H9 (cell line): ENCODE measurements at regions not wholly inside any gene's neighbourhood (a gene's known extent, or its start where the extent isn't known, plus 50 kb on each side); places are given as distances from the start of the nearest gene placed in this dataset.

ENCODE experiments used
- DNase-seq: peaks from one replicate; pipeline ENCODE4 v3.0.0-alpha.2; 2017
- H2AFZ ChIP-seq: one replicate; pipeline ENCODE4 v1.6.1; 2013; ENCODE audit warnings: mild to moderate bottlenecking, low read length, control low read depth, moderate library complexity
- H2AK5ac ChIP-seq: 2 replicates; pipeline ENCODE4 v1.6.1; 2013; ENCODE audit warnings: low read length, control low read depth, mixed read lengths; ENCODE audit not compliant: insufficient read length
- H2BK120ac ChIP-seq: one replicate; pipeline ENCODE4 v1.6.1; 2013; ENCODE audit warnings: low read depth, mild to moderate bottlenecking, low read length, control low read depth, inconsistent platforms; ENCODE audit not compliant: poor library complexity, severe bottlenecking
- H2BK12ac ChIP-seq: 2 replicates; pipeline ENCODE4 v1.6.1; 2013; ENCODE audit warnings: low read length, control low read depth, mixed read lengths, low read depth; ENCODE audit not compliant: insufficient read length
- H2BK15ac ChIP-seq: 2 replicates; pipeline ENCODE4 v1.6.1; 2013; ENCODE audit warnings: low read depth, low read length, control low read depth
- H2BK20ac ChIP-seq: one replicate; pipeline ENCODE4 v1.6.1; 2013; ENCODE audit warnings: low read depth, mild to moderate bottlenecking, low read length, control low read depth, inconsistent platforms; ENCODE audit not compliant: poor library complexity, severe bottlenecking
- H2BK5ac ChIP-seq: 2 replicates; pipeline ENCODE4 v1.6.1; 2013; ENCODE audit warnings: low read length, control low read depth, mixed read lengths; ENCODE audit not compliant: insufficient read length
- H3K14ac ChIP-seq: 2 replicates; pipeline ENCODE4 v1.6.1; 2013; ENCODE audit warnings: low read length, control low read depth; ENCODE audit not compliant: insufficient read depth
- H3K18ac ChIP-seq: 2 replicates; pipeline ENCODE4 v1.6.1; 2013; ENCODE audit warnings: low read depth, mild to moderate bottlenecking, mixed read lengths, low read length, control low read depth; ENCODE audit not compliant: insufficient read length
- H3K23ac ChIP-seq: 2 replicates; pipeline ENCODE4 v1.6.1; 2013; ENCODE audit warnings: low read length, control low read depth, mixed read lengths, low read depth; ENCODE audit not compliant: insufficient read length
- H3K23me2 ChIP-seq: 2 replicates; pipeline ENCODE4 v1.6.1; 2013; ENCODE audit warnings: low read depth, mild to moderate bottlenecking, mixed read lengths, low read length, control low read depth; ENCODE audit not compliant: insufficient read length, poor library complexity, severe bottlenecking
- H3K27ac ChIP-seq: 2 replicates; pipeline ENCODE4 v1.5.1; 2013; ENCODE audit warnings: low read length, control low read depth, mixed read lengths, low read depth; ENCODE audit not compliant: insufficient read length
- H3K27me3 ChIP-seq: 2 replicates; pipeline ENCODE4 v1.6.1; 2013; ENCODE audit warnings: low read length, control low read depth, inconsistent platforms; ENCODE audit not compliant: insufficient read depth
- H3K4ac ChIP-seq: 2 replicates; pipeline ENCODE4 v1.6.1; 2013; ENCODE audit warnings: low read depth, mild to moderate bottlenecking, control low read depth, inconsistent platforms, low read length, moderate library complexity
- H3K4me1 ChIP-seq: 2 replicates; pipeline ENCODE4 v1.6.1; 2013; ENCODE audit warnings: low read length, control low read depth, inconsistent platforms; ENCODE audit not compliant: insufficient read depth
- H3K4me2 ChIP-seq: 2 replicates; pipeline ENCODE4 v1.6.1; 2013; ENCODE audit warnings: low read length, control low read depth, mixed read lengths; ENCODE audit not compliant: insufficient read length, insufficient read depth
- H3K56ac ChIP-seq: 2 replicates; pipeline ENCODE4 v1.6.1; 2013; ENCODE audit warnings: low read depth, mild to moderate bottlenecking, mixed read lengths, low read length, control low read depth; ENCODE audit not compliant: insufficient read length
- H3K79me1 ChIP-seq: 2 replicates; pipeline ENCODE4 v1.6.1; 2013; ENCODE audit warnings: low read depth, mild to moderate bottlenecking, moderate library complexity, low read length, control low read depth, inconsistent platforms; ENCODE audit not compliant: insufficient read depth, poor library complexity, severe bottlenecking
- H3K79me2 ChIP-seq: 2 replicates; pipeline ENCODE4 v1.6.1; 2013; ENCODE audit warnings: low read length, control low read depth, inconsistent platforms; ENCODE audit not compliant: insufficient read depth
- H3K9ac ChIP-seq: 2 replicates; pipeline ENCODE4 v1.6.1; 2013; ENCODE audit warnings: low read length, control low read depth, mixed read lengths; ENCODE audit not compliant: insufficient read length; ENCODE audit errors: extremely low read depth
- H3K9me3 ChIP-seq: one replicate; pipeline ENCODE4 v1.6.1; 2013; ENCODE audit warnings: low read depth, low read length, inconsistent platforms; ENCODE audit not compliant: control insufficient read depth
- H3T11ph ChIP-seq: one replicate; pipeline ENCODE4 v1.6.1; 2013; ENCODE audit warnings: mild to moderate bottlenecking, low read length, control low read depth, inconsistent platforms
- H4K20me1 ChIP-seq: one replicate; pipeline ENCODE4 v1.6.1; 2013; ENCODE audit not compliant: control insufficient read depth, insufficient read length, insufficient read depth
- H4K5ac ChIP-seq: 2 replicates; pipeline ENCODE4 v1.6.1; 2013; ENCODE audit warnings: low read depth, mild to moderate bottlenecking, mixed read lengths, low read length, control low read depth; ENCODE audit not compliant: insufficient read length
- H4K8ac ChIP-seq: replicated peaks from 2 replicates; pipeline ENCODE4 v1.6.1; 2013; ENCODE audit warnings: low read length, control low read depth, mixed read lengths, low read depth; ENCODE audit not compliant: insufficient read length
- H4K91ac ChIP-seq: 2 replicates; pipeline ENCODE4 v1.6.1; 2013; ENCODE audit warnings: low read depth, mild to moderate bottlenecking, moderate library complexity, mixed read lengths, low read length, control low read depth; ENCODE audit not compliant: insufficient read length
- H3K27ac Mint-ChIP-seq, 3 experiments: 2 replicates in 2 of 3; 3 replicates in 1 of 3; pipeline ENCODE4 v1.8.0; 2020 to 2021; ENCODE audit warnings: mixed read lengths in 3 of 3, mild to moderate bottlenecking in 1 of 3, moderate library complexity in 1 of 3
- H3K27me3 Mint-ChIP-seq: 2 replicates; pipeline ENCODE4 v1.8.0; 2021; ENCODE audit warnings: low read depth, mild to moderate bottlenecking, moderate library complexity, mixed read lengths
- H3K36me3 Mint-ChIP-seq, 3 experiments: 2 replicates in 2 of 3; 3 replicates in 1 of 3; pipeline ENCODE4 v1.8.0; 2020 to 2021; ENCODE audit warnings: low read depth in 3 of 3, mixed read lengths in 3 of 3; ENCODE audit not compliant: insufficient read depth in 1 of 3
- H3K4me1 Mint-ChIP-seq, 2 experiments: 2 replicates each; pipeline ENCODE4 v1.8.0; 2020; ENCODE audit warnings: mixed read lengths in 2 of 2
- H3K4me3 Mint-ChIP-seq, 2 experiments: 2 replicates in 1 of 2; 3 replicates in 1 of 2; pipeline ENCODE4 v1.8.0; 2020 to 2021; ENCODE audit warnings: mild to moderate bottlenecking in 2 of 2, mixed read lengths in 2 of 2, moderate library complexity in 1 of 2
- H3K9me3 Mint-ChIP-seq, 2 experiments: 2 replicates in 1 of 2; 3 replicates in 1 of 2; pipeline ENCODE4 v1.8.0; 2020; ENCODE audit warnings: mild to moderate bottlenecking in 2 of 2, mixed read lengths in 2 of 2, moderate library complexity in 1 of 2
- CTCF ChIP-seq: fragments of 200-600 bp; sonication (generic); conservative IDR thresholded peaks from 3 replicates; pipeline ENCODE4 v1.8.0; 2021; ENCODE audit warnings: antibody characterized with exemption, mild to moderate bottlenecking
- WGBS: extraction: QIAGEN DNeasy Blood & Tissue Kit; methylation state at CpG from one replicate; pipeline ENCODE4 v1.1.7; 2013; ENCODE audit warnings: missing lambda C conversion rate, low lambda C conversion rate, mixed read lengths; ENCODE audit not compliant: insufficient read length; ENCODE audit errors: extremely low coverage; 5-methylcytosine and 5-hydroxymethylcytosine counted together

GRCh38 chr10:8398771-8399170 is 344.3 kb downstream of the GATA3 start:
- no peaks in the 10 kb centered on the region for H4K20me1 ChIP-seq
- no peaks in the 10 kb centered on the region for H3K79me2 ChIP-seq
- H2BK5ac ChIP-seq: no peak overlapping the region
- H2BK120ac ChIP-seq: no peak overlapping the region
- H3K4me3 Mint-ChIP-seq: no peak overlapping the region
- H3K23me2 ChIP-seq: no peaks in the 10 kb centered on the region
- H3K23ac ChIP-seq: no peak overlapping the region
- no peak overlapping the region for H2AFZ ChIP-seq
- no peaks in the 10 kb centered on the region for H3K9me3 ChIP-seq
- no peak overlapping the region for H2BK15ac ChIP-seq
- H3K79me1 ChIP-seq: no peaks in the 10 kb centered on the region
- no peaks in the 10 kb centered on the region for H3K36me3 Mint-ChIP-seq
- no peak overlapping the region for H3K4ac ChIP-seq
- no peak overlapping the region for H3K18ac ChIP-seq
- H3K27ac Mint-ChIP-seq: no peak overlapping the region
- no peaks in the 10 kb centered on the region for H3K27me3 ChIP-seq
- DNase-seq: no peak
- H3K4me1 ChIP-seq: no peaks in the 10 kb centered on the region
- no peak overlapping the region for H3K4me2 ChIP-seq
- H4K8ac ChIP-seq: no peak overlapping the region
- H4K5ac ChIP-seq: no peak overlapping the region
- no peak for TF ChIP-seq CTCF
- no peaks in the 10 kb centered on the region; the same call in 1 of the 2 replicates for H3K27me3 Mint-ChIP-seq
- no peak overlapping the region for H4K91ac ChIP-seq
- H2AK5ac ChIP-seq: no peak overlapping the region
- H2BK20ac ChIP-seq: no peak overlapping the region
- no peak overlapping the region for H3K14ac ChIP-seq
- no CpG with 5 or more reads among the region's 1 CpG for WGBS
- H3K9me3 Mint-ChIP-seq: no peaks in the 10 kb centered on the region
- H2BK12ac ChIP-seq: no peak overlapping the region
- no peak overlapping the region for H3T11ph ChIP-seq
- H3K4me1 Mint-ChIP-seq: peaks cover 19 to 30% of the 10 kb centered on the region in 2 experiments
- H3K56ac ChIP-seq: no peak overlapping the region
- H3K9ac ChIP-seq: no peak overlapping the region
- no peak overlapping the region for H3K27ac ChIP-seq
